T-cell (primary cell): ENCODE measurements at regions not wholly inside any gene's neighbourhood (a gene's known extent, or its start where the extent isn't known, plus 50 kb on each side); places are given as distances from the start of the nearest gene placed in this dataset.

Experiments used
- ATAC-seq, 4 experiments: fragments of 200-7000 bp in 3 of 4; fragments of 150-1000 bp in 1 of 4; cut with Tn5 transposase; replicated peaks in 1 of 4; 1 replicate in 3 of 4; 2 replicates in 1 of 4; pipeline ENCODE4 v1.10.0; 2021; ENCODE audit warnings: moderate library complexity in 3 of 4, mild to moderate bottlenecking in 2 of 4, moderate number of reproducible peaks in 1 of 4
- CTCF ChIA-PET, 2 donors: fragments of 300-600 bp; sonication (Branson Sonifier 250); formaldehyde crosslinking; loops; one replicate each; lab custom pipeline; 2022; ENCODE audit warnings: antibody characterized with exemption in 2 of 2; lab: Charles Lee
- POLR2A ChIA-PET, 2 donors: fragments of 300-600 bp; sonication (Branson Sonifier 250); formaldehyde crosslinking; loops; one replicate each; lab custom pipeline; 2022; ENCODE audit warnings: antibody characterized with exemption in 2 of 2; lab: Charles Lee
- DNase-seq, 35 experiments: peaks; one replicate each; pipeline versions ENCODE4 v3.0.0 to v3.0.0-alpha.2; 2013 to 2023
- H3K27ac ChIP-seq: one replicate; pipeline ENCODE4 v1.5.1; 2013; ENCODE audit warnings: low read length
- H3K27me3 ChIP-seq, 2 experiments: replicated peaks in 1 of 2; 1 replicate in 1 of 2; 2 replicates in 1 of 2; pipeline versions ENCODE4 v1.6.1 to v1.7.0; 2013; ENCODE audit warnings: low read length in 1 of 2, mixed read lengths in 1 of 2; ENCODE audit not compliant: control insufficient read depth in 2 of 2, insufficient read depth in 2 of 2; ENCODE audit errors: extremely low read depth in 1 of 2
- H3K36me3 ChIP-seq, 2 donors: 1 replicate in 1 of 2; 2 replicates in 1 of 2; pipeline versions ENCODE4 v1.6.1 to v1.7.0; 2013; ENCODE audit warnings: low read length in 1 of 2; ENCODE audit not compliant: control insufficient read depth in 2 of 2, insufficient read depth in 1 of 2; ENCODE audit errors: extremely low read depth in 1 of 2
- H3K4me1 ChIP-seq, 2 experiments: 1 replicate in 1 of 2; 2 replicates in 1 of 2; pipeline versions ENCODE4 v1.6.1 to v1.7.0; 2013; ENCODE audit warnings: low read length in 2 of 2, mixed read lengths in 1 of 2; ENCODE audit not compliant: insufficient read depth in 2 of 2, control insufficient read depth in 1 of 2; ENCODE audit errors: extremely low read depth in 1 of 2
- H3K4me3 ChIP-seq, 2 donors: 1 replicate in 1 of 2; 2 replicates in 1 of 2; pipeline versions ENCODE4 v1.5.1 to v1.7.0; 2013; ENCODE audit warnings: mild to moderate bottlenecking in 2 of 2, low read length in 1 of 2, moderate library complexity in 1 of 2; ENCODE audit not compliant: control insufficient read depth in 1 of 2; ENCODE audit errors: extremely low read depth in 1 of 2
- H3K9me3 ChIP-seq: 2 replicates; pipeline ENCODE4 v1.7.0; 2013
- H3K27ac Mint-ChIP-seq, 2 donors: one replicate each; pipeline ENCODE4 v1.8.0; 2020 to 2021; ENCODE audit warnings: mild to moderate bottlenecking in 2 of 2, mixed read lengths in 2 of 2
- H3K27me3 Mint-ChIP-seq, 2 donors: one replicate each; pipeline ENCODE4 v1.8.0; 2021 to 2022; ENCODE audit warnings: mixed read lengths in 2 of 2
- H3K36me3 Mint-ChIP-seq: one replicate; pipeline ENCODE4 v1.8.0; 2021; ENCODE audit warnings: mixed read lengths
- H3K4me1 Mint-ChIP-seq, 3 donors: one replicate each; pipeline ENCODE4 v1.8.0; 2020 to 2022; ENCODE audit warnings: mixed read lengths in 3 of 3, mild to moderate bottlenecking in 1 of 3
- H3K4me3 Mint-ChIP-seq, 3 donors: one replicate each; pipeline ENCODE4 v1.8.0; 2020 to 2022; ENCODE audit warnings: mild to moderate bottlenecking in 3 of 3, mixed read lengths in 3 of 3, moderate library complexity in 3 of 3
- H3K9me3 Mint-ChIP-seq, 3 donors: one replicate each; pipeline ENCODE4 v1.8.0; 2020 to 2022; ENCODE audit warnings: mixed read lengths in 3 of 3
- WGBS: methylation state at CpG from one replicate; pipeline ENCODE4 v1.1.5; 2013; ENCODE audit warnings: missing lambda C conversion rate; ENCODE audit not compliant: insufficient coverage; 5-methylcytosine and 5-hydroxymethylcytosine counted together

GRCh38 chr2:236689981-236690380, 120.4 kb downstream of the ACKR3 start:
- Mint-ChIP-seq H3K36me3 (no peaks in the 10 kb centered on the region), H3K27me3 (peaks cover 29 to 31% of the 10 kb centered on the region in 2 donors), H3K9me3 (no peaks in the 10 kb centered on the region), H3K4me1 (no peaks in the 10 kb centered on the region), H3K4me3 (no peak overlapping the region), H3K27ac (no peak overlapping the region)
- ChIA-PET CTCF (no interaction called here), POLR2A (no interaction called here)
- WGBS: no CpG with 5 or more reads among the region's 3 CpGs
- Histone ChIP-seq H3K4me3 (no peak overlapping the region), H3K36me3 (no peaks in the 10 kb centered on the region), H3K9me3 (no peaks in the 10 kb centered on the region), H3K27ac (no peak overlapping the region), H3K4me1 (no peaks in the 10 kb centered on the region), H3K27me3 (peaks cover 0 to 40% of the 10 kb centered on the region in 2 experiments)
- no peak for ATAC-seq
- no peak for DNase-seq

- Mint-ChIP-seq H3K36me3 (no peaks in the 10 kb centered on the region), H3K4me1 (no peaks in the 10 kb centered on the region), H3K4me3 (no peak overlapping the region), H3K27me3 (peaks cover 29 to 33% of the 10 kb centered on the region in 2 donors), H3K27ac (no peak overlapping the region), H3K9me3 (no peaks in the 10 kb centered on the region)
- DNase-seq (no peak), ATAC-seq (no peak)
- Histone ChIP-seq H3K27me3 (peaks cover 0 to 42% of the 10 kb centered on the region in 2 experiments), H3K27ac (no peak overlapping the region), H3K36me3 (no peaks in the 10 kb centered on the region), H3K4me3 (no peak overlapping the region), H3K4me1 (no peaks in the 10 kb centered on the region), H3K9me3 (no peaks in the 10 kb centered on the region)
- ChIA-PET CTCF (no interaction called here), POLR2A (no interaction called here)
- WGBS: 100% methylated on average over 1 of the region's 3 CpGs
Observed at GRCh38 chr2:236690726-236691125, 121.1 kb downstream of the ACKR3 start.

DNA sequence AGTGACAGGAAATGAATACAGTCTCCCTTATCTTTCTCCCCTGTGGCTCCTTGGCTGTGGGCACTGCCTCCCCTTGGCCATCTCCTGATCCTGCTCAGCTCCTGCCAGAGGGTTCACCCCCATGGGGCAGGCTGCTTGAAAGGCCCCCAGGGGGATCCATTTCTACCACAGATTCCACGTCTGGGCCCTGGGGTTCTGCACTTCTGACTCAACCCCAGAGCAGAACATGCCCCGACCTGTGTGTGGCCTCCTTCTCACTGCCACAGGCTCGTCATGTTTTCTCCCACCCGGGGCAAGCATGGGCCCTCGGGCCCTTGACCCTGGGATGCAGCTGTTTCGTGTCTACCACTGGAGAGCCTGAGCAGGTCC, 122.2 kb downstream of the ACKR3 start:
- ChIA-PET CTCF (interaction anchor here in 1 of 2 donors (0.7 kb wide), 1 partner anchor 8 kb away, joined by 3 read pairs; no protein-coding TSS in a partner anchor), POLR2A (no interaction called here)
- DNase-seq: no peak
- Mint-ChIP-seq H3K36me3 (no peaks in the 10 kb centered on the region), H3K27ac (no peak overlapping the region), H3K4me1 (no peaks in the 10 kb centered on the region), H3K9me3 (no peaks in the 10 kb centered on the region), H3K27me3 (peaks cover 27 to 33% of the 10 kb centered on the region in 2 donors), H3K4me3 (no peak overlapping the region)
- Histone ChIP-seq H3K27me3 (peaks cover 0 to 36% of the 10 kb centered on the region in 2 experiments), H3K4me3 (no peak overlapping the region), H3K36me3 (no peaks in the 10 kb centered on the region), H3K4me1 (no peaks in the 10 kb centered on the region), H3K9me3 (no peaks in the 10 kb centered on the region), H3K27ac (no peak overlapping the region)
- no peak for ATAC-seq
- WGBS: 63% methylated on average over 5 of the region's 6 CpGs

DNA sequence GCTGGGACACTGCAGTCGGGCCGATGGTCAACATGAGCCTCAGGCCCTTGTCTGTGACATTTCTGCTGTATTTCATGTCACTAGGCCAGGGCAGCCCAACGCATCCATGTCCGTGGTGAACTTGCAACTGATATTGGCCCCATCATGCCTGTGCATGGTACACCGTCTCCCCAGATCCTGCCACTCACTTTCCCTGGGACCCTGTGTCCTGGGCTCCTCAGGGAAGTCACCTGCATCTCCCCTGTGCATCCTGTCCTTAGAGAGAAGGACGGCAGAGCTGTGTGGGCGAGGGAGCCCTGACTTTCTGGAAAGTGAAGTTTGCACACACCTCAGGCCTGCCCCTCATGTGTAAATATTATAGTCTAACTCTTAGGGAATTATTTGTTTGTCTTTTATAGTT, 123.3 kb downstream of the ACKR3 start:
- peaks cover 26 to 30% of the 10 kb centered on the region in 2 donors for H3K27me3 Mint-ChIP-seq
- ChIA-PET CTCF (no interaction called here), POLR2A (no interaction called here)
- no peaks in the 10 kb centered on the region for H3K36me3 Mint-ChIP-seq
- 91% methylated on average over 5 of the region's 7 CpGs for WGBS
- Histone ChIP-seq H3K9me3 (no peaks in the 10 kb centered on the region), H3K36me3 (no peaks in the 10 kb centered on the region), H3K4me3 (no peak overlapping the region), H3K27me3 (peaks cover 0 to 29% of the 10 kb centered on the region in 2 experiments), H3K4me1 (no peaks in the 10 kb centered on the region), H3K27ac (no peak overlapping the region)
- no peak for DNase-seq
- no peak overlapping the region for H3K4me3 Mint-ChIP-seq
- H3K27ac Mint-ChIP-seq: no peak overlapping the region
- H3K9me3 Mint-ChIP-seq: no peaks in the 10 kb centered on the region
- H3K4me1 Mint-ChIP-seq: no peaks in the 10 kb centered on the region
- no peak for ATAC-seq

DNA sequence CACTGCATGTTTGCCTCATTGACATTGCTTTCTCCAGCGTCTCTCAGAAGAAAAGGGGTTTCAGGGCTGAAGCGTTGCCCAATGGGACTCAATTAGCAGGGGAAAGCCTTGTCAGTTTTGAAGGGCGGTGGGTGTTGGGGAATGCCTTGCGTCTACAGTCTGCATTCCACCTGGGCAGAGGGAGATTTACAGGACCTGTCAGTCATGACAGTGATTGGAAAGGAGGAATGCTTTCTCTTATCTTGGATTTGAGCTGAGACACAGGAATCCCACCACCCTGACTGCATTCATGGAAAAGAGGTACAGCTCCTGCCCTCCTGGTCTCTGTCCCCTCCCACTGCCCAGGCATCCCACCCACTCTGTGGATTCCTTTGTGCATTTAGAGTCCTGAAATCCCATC, 123.9 kb downstream of the ACKR3 start:
- Histone ChIP-seq H3K4me1 (no peaks in the 10 kb centered on the region), H3K27me3 (peaks cover 0 to 29% of the 10 kb centered on the region in 2 experiments), H3K9me3 (no peaks in the 10 kb centered on the region), H3K4me3 (no peak overlapping the region), H3K36me3 (no peaks in the 10 kb centered on the region), H3K27ac (no peak overlapping the region)
- H3K27ac Mint-ChIP-seq: no peak overlapping the region
- H3K4me3 Mint-ChIP-seq: no peak overlapping the region
- H3K4me1 Mint-ChIP-seq: no peaks in the 10 kb centered on the region
- 100% methylated on average over 3 of the region's 4 CpGs for WGBS
- ChIA-PET POLR2A (no interaction called here), CTCF (interaction anchor here in 1 of 2 donors (0.6 kb wide), 1 partner anchor 392 kb away, joined by 3 read pairs; no protein-coding TSS in a partner anchor)
- H3K36me3 Mint-ChIP-seq: no peaks in the 10 kb centered on the region
- DNase-seq (no peak), ATAC-seq (no peak)
- H3K27me3 Mint-ChIP-seq: peaks cover 26 to 29% of the 10 kb centered on the region in 2 donors
- no peaks in the 10 kb centered on the region for H3K9me3 Mint-ChIP-seq

DNA sequence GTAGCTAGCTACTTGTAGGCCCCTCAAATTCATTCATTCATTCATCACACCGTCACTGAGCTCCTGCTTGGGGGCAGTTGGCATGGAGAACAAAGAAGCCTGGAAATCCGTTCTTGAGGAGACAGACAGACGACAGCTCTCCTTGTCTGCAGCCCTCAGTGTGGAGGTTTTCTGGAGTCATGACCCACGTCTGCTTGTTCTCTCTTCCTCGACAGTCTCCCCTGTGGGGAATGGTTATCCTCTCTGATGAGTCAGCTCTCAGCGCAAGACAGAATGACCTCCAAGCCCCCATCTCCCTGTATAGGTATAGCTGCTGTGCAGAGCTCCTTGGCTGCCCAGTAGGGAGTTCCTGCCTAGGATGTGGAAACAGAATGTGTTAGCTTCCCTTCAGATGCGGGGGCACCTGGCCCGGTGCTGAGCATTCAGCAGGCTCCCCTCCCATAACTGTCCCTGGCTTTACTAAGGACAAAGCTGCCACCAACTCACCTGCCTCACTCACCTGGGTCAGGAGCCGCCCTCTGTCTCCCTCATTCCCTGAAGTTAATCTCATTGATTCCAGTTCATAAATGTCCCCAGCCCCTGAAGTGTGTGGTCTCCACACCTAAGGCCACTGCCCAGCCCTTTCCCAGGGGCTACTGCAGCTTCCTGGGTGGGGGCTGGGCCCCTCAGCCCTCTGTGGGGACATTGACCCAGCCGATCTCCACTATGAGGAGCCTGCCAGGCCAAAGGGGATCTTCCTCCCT, 124.7 kb downstream of the ACKR3 start:
- no peak overlapping the region for H3K4me3 Mint-ChIP-seq
- no peak overlapping the region for H3K27ac Mint-ChIP-seq

More for the DNA sequence above, 124.7 kb downstream of the ACKR3 start:
- H3K36me3 Mint-ChIP-seq: no peaks in the 10 kb centered on the region
- Histone ChIP-seq H3K27ac (no peak overlapping the region), H3K9me3 (no peaks in the 10 kb centered on the region), H3K4me3 (no peak overlapping the region), H3K36me3 (no peaks in the 10 kb centered on the region), H3K4me1 (no peaks in the 10 kb centered on the region), H3K27me3 (peaks cover 0 to 27% of the 10 kb centered on the region in 2 experiments)
- H3K27me3 Mint-ChIP-seq: peaks cover 25 to 30% of the 10 kb centered on the region in 2 donors
- ChIA-PET POLR2A (no interaction called here), CTCF (interaction anchor here in 1 of 2 donors (0.6 kb wide), 1 partner anchor 391 kb away, joined by 3 read pairs; no protein-coding TSS in a partner anchor)
- 90% methylated on average over 5 of the region's 10 CpGs for whole genome bisulfite sequencing
- no peaks in the 10 kb centered on the region for H3K9me3 Mint-ChIP-seq
- no peak for ATAC-seq
- H3K4me1 Mint-ChIP-seq: no peaks in the 10 kb centered on the region
- no peak for DNase-seq
